HL-60/S4 (cell line): ENCODE measurements at regions not wholly inside any gene's neighbourhood (a gene's known extent, or its start where the extent isn't known, plus 50 kb on each side); places are given as distances from the start of the nearest gene placed in this dataset.

Experiments
- in situ Hi-C: fragments of 300-500 bp; cut with MboI; formaldehyde crosslinking; loops from 2 replicates; pipeline ENCODE4 v1.14.3; 2022; ENCODE audit warnings: low sequenced_read_pairs

DNA sequence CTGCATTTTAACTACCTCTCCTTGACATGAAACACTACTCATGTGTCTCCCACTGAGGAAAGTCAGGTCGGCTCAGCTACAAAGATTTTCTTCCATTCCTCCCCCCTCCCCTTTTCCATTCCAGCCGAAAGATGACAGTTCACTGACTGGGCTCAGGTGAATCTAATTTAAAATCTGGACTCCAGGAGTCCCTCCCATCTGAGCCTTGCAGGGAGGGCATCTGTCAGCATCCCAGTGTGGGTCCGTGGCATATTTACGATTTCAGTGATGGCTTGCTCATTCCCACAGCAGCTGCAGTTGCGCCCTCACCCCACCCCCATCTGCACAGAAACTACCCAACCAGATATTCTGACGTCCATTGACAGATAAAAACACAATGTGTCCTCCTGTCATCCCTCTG lies 153.7 kb upstream of the ARRDC4 start:
- in situ Hi-C loops, result no loop called here

DNA sequence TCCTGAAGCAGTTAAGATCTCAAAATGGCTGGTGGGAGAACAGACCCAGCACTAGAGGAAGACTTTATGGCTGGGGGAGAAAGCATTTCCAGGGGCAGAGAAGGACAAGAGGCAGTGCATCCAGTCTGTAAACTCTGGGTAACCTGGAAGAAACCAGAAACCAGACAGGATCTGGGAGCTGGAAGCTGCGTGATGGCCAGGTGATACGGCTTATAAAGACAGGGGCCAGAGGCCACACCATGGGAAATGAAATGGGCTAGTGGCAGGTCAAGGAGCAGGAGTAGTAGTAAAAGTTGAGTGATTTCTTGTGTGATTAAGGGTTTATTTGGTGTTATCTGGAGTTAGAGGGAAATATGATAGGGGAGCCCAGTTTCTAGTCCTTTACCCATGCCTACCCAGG lies 144.7 kb upstream of the ARRDC4 start:
- in situ Hi-C loops, result no loop called here

- in situ Hi-C loops, result no loop called here
Observed at GRCh38 chr15:97817276-97817890, 143.1 kb upstream of the ARRDC4 start.

GRCh38 chr15:97836003-97836402 lies 124.5 kb upstream of the ARRDC4 start:
- in situ Hi-C loops, result no loop called here

- in situ Hi-C loops, result no loop called here
Observed at GRCh38 chr15:97837896-97838295, 122.6 kb upstream of the ARRDC4 start.

- in situ Hi-C loops, result no loop called here
Observed at GRCh38 chr15:97838606-97839210, 121.8 kb upstream of the ARRDC4 start.

DNA sequence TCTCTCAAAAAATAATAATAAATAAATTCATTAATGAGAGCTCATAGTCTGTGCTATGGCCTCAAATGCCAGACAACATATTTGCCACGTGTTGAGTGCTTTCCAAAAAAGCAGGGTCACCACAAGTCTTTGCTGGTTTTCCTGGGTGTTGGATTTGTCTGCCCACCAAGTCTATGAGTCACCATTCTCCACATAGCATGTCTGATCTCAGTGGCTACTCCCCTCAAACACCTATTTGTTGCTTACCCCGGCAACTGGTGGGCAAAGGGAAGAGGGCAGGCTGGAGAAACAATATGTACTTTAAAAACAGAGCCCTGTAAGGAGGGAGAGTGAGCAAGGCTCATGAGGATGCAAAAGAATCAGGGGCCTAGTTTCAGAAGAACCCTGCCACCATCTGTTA lies 120.0 kb upstream of the ARRDC4 start:
- in situ Hi-C loops, result no loop called here

DNA sequence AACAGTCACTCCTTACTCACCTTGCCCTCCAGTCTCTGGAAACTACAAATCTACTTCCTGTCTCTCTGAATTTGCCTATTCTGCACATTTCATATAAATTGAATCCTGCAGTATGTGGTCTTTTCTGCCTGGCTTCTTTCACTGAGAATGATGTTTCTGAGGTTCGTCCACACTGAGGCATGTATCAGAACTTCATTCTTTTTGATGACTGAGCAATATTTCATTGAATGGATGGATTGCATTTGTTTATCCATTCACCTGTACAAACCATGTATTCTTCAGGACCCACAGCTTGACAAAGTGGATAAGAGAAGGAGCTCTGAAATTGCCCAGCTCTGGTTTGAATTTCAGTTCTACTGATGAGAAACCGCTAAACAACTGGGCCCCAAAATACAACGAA lies 118.9 kb upstream of the ARRDC4 start:
- in situ Hi-C loops, result no loop called here

- in situ Hi-C loops, result no loop called here
Observed at GRCh38 chr15:97849183-97849582, 111.3 kb upstream of the ARRDC4 start.

DNA sequence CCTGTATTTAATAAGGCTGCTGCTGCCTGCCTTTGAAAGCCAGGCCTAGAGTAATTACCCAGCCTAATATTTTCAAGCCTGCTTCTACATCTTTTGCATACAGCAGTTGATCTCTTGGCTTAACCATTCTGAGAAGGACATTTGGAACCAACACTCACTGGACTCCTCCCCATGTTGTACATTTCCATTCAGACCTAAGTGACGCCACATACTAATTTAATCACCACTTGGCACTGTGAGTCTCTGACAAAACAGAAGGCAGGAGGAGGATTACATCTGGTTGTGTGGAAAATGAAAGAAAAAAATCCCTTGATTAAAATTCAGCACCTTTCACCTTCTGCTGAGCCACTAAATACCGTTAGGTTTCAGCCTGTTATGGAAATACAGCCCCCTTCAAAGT lies 102.2 kb upstream of the ARRDC4 start:
- in situ Hi-C loops, result no loop called here

- in situ Hi-C loops, result no loop called here
Observed at GRCh38 chr15:97861529-97862260, 98.8 kb upstream of the ARRDC4 start.

DNA sequence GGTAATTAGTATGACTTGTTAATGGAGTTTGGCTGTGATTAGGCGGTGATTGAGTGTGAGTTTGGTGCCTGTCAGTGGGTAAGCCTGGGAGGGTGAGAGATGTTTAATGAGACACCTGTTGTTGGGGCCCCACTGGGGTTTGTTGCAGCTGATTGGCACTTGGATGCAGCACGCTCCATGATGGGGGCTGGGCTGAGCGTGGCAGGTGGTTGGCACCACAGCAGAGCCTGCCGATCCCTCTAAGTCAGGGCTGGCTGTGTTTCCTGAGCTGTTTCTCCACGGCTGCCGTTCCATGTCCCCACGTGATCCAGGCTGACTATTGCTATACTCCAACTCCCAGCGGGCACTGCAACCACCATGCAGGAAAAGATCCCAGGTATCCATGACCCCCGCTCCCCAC lies 93.5 kb upstream of the ARRDC4 start:
- in situ Hi-C loops, result no loop called here

- in situ Hi-C loops, result no loop called here
Observed at GRCh38 chr15:97867870-97868269, 92.6 kb upstream of the ARRDC4 start.

- in situ Hi-C loops, result no loop called here
Observed at GRCh38 chr15:97868981-97869380, 91.5 kb upstream of the ARRDC4 start.

DNA sequence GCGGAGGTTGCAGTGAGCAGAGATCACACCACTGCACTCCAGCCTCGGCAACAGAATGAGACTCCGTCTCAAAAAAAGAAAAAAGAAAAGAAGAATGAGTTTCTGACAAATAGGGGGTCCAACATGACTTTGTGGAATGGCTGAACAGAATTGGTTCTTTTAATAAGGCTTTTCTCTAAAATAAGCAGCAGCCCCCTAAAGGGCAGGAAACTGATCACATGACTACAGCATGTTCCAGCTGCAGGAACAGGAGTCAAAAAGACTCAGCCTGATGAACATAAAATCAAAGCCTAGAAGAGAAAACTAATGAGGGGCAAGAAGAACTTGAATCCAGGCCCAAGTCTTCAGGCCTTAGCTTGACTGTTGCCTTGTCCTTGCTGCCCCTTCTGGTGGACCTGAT lies 89.7 kb upstream of the ARRDC4 start:
- in situ Hi-C loops, result no loop called here

GRCh38 chr15:97874139-97874538 lies 86.4 kb upstream of the ARRDC4 start:
- in situ Hi-C loops, result no loop called here

- in situ Hi-C loops, result no loop called here
Observed at GRCh38 chr15:97875025-97875512, 85.4 kb upstream of the ARRDC4 start.

DNA sequence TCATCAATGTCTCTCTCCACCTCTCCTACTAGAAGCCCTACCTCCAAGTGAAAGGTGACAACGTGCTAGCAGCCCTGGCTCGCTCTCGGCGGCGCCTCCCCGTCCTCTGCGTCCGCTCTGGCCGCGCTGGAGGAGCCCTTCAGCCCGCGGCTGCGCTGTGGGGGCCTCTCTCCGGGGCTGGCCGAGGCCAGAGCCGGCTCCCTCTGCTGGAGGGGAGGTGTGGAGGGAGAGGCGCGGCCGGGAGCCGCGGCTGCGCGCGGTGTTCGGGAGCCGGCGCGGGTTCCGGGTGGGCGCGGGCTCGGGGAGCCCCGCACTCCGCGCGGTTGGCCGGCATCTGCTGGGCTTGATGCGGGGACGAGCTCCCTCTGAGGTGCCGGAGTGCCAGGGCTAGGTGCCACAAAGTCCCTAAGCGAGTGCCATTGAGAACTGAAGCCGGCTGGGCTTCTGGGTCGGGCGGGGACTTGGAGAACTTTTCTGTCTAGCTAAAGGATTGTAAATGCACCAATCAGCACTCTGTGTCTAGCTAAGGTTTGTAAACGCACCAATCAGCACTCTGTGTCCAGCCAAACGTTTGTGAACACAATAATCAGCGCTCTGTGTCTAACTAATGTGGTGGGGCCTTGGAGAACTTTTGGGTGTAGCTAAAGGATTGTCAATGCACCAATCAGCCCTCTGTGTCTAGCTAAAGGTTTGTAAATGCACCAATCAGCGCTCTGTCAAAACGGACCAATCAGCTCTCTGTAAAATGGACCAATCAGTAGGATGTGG lies 84.8 kb upstream of the ARRDC4 start:
- in situ Hi-C loops, result no loop called here

GRCh38 chr15:97876281-97876675 lies 84.2 kb upstream of the ARRDC4 start:
- in situ Hi-C loops, result no loop called here

GRCh38 chr15:97881346-97881965 lies 79.0 kb upstream of the ARRDC4 start:
- in situ Hi-C loops, result no loop called here

- in situ Hi-C loops, result no loop called here
Observed at GRCh38 chr15:97884513-97885131, 75.9 kb upstream of the ARRDC4 start.
